Endothelial cell of umbilical vein (primary cell): ENCODE measurements at regions not wholly inside any gene's neighbourhood (a gene's known extent, or its start where the extent isn't known, plus 50 kb on each side); places are given as distances from the start of the nearest gene placed in this dataset.

ENCODE experiments used
- BruUV-seq: library from RNA; stranded (reverse); fragments of 400-500 nt; replicated peaks from 2 replicates; lab custom pipeline; 2021; lab: Mats Ljungman, UMichigan
- CTCF ChIA-PET: fragments of 300-600, 350-600 bp; sonication (Branson Sonifier 250); formaldehyde crosslinking; loops from one replicate; lab custom pipeline; 2021; ENCODE audit warnings: antibody characterized with exemption, inconsistent platforms; lab: Charles Lee
- POLR2A ChIA-PET: fragments of 300-600, 350-600 bp; sonication (Branson Sonifier 250); formaldehyde crosslinking; loops from one replicate; lab custom pipeline; 2021; ENCODE audit warnings: antibody characterized with exemption, inconsistent platforms; lab: Charles Lee
- DNase-seq: peaks from one replicate; pipeline ENCODE4 v3.0.0-alpha.2; 2011; ENCODE audit warnings: low read depth, low spot score
- FAIRE-seq: peaks from 2 replicates; lab custom pipeline; 2011; peaks lifted over from hg19 to GRCh38; lab: Jason Lieb, UNC
- H2AFZ ChIP-seq: 2 replicates; pipeline ENCODE4 v1.6.0; 2012; ENCODE audit warnings: low read depth, low read length, control low read depth, inconsistent platforms
- H3K27ac ChIP-seq: 2 replicates; pipeline ENCODE4 v1.5.1; 2011; ENCODE audit warnings: low read depth, mild to moderate bottlenecking, control low read depth, low read length, moderate library complexity; ENCODE audit not compliant: insufficient read depth
- H3K27me3 ChIP-seq, 2 experiments: 2 replicates each; pipeline versions ENCODE4 v1.6.0 to v1.6.1; 2011; ENCODE audit warnings: low read length in 2 of 2, mixed read lengths in 1 of 2; ENCODE audit not compliant: control insufficient read depth in 2 of 2, insufficient read depth in 2 of 2
- H3K36me3 ChIP-seq, 2 experiments: 2 replicates in 1 of 2; 3 replicates in 1 of 2; pipeline ENCODE4 v1.5.1; 2011; ENCODE audit warnings: low read length in 2 of 2, mild to moderate bottlenecking in 1 of 2, moderate library complexity in 1 of 2; ENCODE audit not compliant: control insufficient read depth in 2 of 2, insufficient read depth in 2 of 2; ENCODE audit errors: extremely low read depth in 1 of 2
- H3K4me1 ChIP-seq: 3 replicates; pipeline ENCODE4 v1.5.1; 2011; ENCODE audit warnings: mild to moderate bottlenecking, low read length; ENCODE audit not compliant: control insufficient read depth, insufficient read depth; ENCODE audit errors: extremely low read depth
- H3K4me2 ChIP-seq: 2 replicates; pipeline ENCODE4 v1.6.1; 2011; ENCODE audit warnings: low read length, control low read depth, mixed read lengths; ENCODE audit not compliant: insufficient read depth
- H3K4me3 ChIP-seq, 3 experiments: fragments of 200-600 bp in 1 of 3; sonication (generic), shearing (Covaris generic) in 1 of 3; replicated peaks in 1 of 3; 2 replicates each; pipeline ENCODE4 v1.5.1; 2011 to 2016; ENCODE audit warnings: control low read depth in 3 of 3, low read length in 3 of 3, mild to moderate bottlenecking in 2 of 3, inconsistent platforms in 1 of 3, low read depth in 1 of 3, moderate library complexity in 1 of 3; ENCODE audit not compliant: insufficient read depth in 1 of 3
- H3K79me2 ChIP-seq: 2 replicates; pipeline ENCODE4 v1.6.0; 2012; ENCODE audit warnings: low read length, inconsistent platforms; ENCODE audit not compliant: control insufficient read depth, insufficient read depth
- H3K9ac ChIP-seq: replicated peaks from 2 replicates; pipeline ENCODE3; 2011; ENCODE audit warnings: low read length, control low read depth; ENCODE audit not compliant: insufficient read depth; ENCODE audit errors: extremely low read depth
- H3K9me1 ChIP-seq: replicated peaks from 3 replicates; pipeline ENCODE4 v1.6.0; 2011; ENCODE audit warnings: mild to moderate bottlenecking, low read length; ENCODE audit not compliant: control insufficient read depth, insufficient read depth; ENCODE audit errors: extremely low read depth
- H3K9me3 ChIP-seq: replicated peaks from 2 replicates; pipeline ENCODE4 v1.5.1; 2012; ENCODE audit warnings: low read length, inconsistent platforms; ENCODE audit not compliant: control insufficient read depth, insufficient read depth
- H4K20me1 ChIP-seq: replicated peaks from 2 replicates; pipeline ENCODE3; 2011; ENCODE audit warnings: mild to moderate bottlenecking, low read length; ENCODE audit not compliant: control insufficient read depth, insufficient read depth; ENCODE audit errors: extremely low read depth
- CTCF ChIP-seq, 2 donors: IDR thresholded peaks; 1 replicate in 1 of 2; 2 replicates in 1 of 2; pipeline ENCODE4 v1.5.1; 2011; ENCODE audit warnings: low read length in 2 of 2, mild to moderate bottlenecking in 2 of 2, moderate library complexity in 2 of 2, control low read depth in 1 of 2, inconsistent platforms in 1 of 2, low read depth in 1 of 2; ENCODE audit not compliant: insufficient read depth in 1 of 2; ENCODE audit errors: extremely low read depth in 1 of 2
- EZH2 ChIP-seq: IDR thresholded peaks from 2 replicates; pipeline ENCODE4 v1.6.1; 2012; ENCODE audit warnings: borderline replicate concordance, low read depth, mild to moderate bottlenecking, moderate library complexity, low read length, inconsistent platforms; ENCODE audit not compliant: severe bottlenecking
- FOS ChIP-seq: IDR thresholded peaks from 2 replicates; pipeline ENCODE4 v1.6.1; 2011; ENCODE audit warnings: mild to moderate bottlenecking, low read length, moderate library complexity, borderline replicate concordance; ENCODE audit not compliant: insufficient read depth
- GATA2 ChIP-seq: IDR thresholded peaks from 2 replicates; pipeline ENCODE4 v1.7.0; 2011; ENCODE audit warnings: low read depth, mild to moderate bottlenecking, moderate library complexity, mixed read lengths, low read length; ENCODE audit not compliant: insufficient read length, insufficient read depth
- JUN ChIP-seq: IDR thresholded peaks from 2 replicates; pipeline ENCODE4 v1.6.1; 2011; ENCODE audit warnings: borderline replicate concordance, low read depth; ENCODE audit not compliant: insufficient read length, insufficient read depth
- MAX ChIP-seq: IDR thresholded peaks from 2 replicates; pipeline ENCODE4 v1.6.1; 2011; ENCODE audit not compliant: insufficient read depth, insufficient read length
- MYC ChIP-seq: IDR thresholded peaks from one replicate; pipeline ENCODE4 v1.6.1; 2011; ENCODE audit warnings: mild to moderate bottlenecking, low read depth, low read length
- POLR2A ChIP-seq: IDR thresholded peaks from 2 replicates; pipeline ENCODE4 v1.6.1; 2012; ENCODE audit warnings: low read depth, mild to moderate bottlenecking, control low read depth, low read length
- POLR2AphosphoS5 ChIP-seq: IDR thresholded peaks from 2 replicates; pipeline ENCODE4 v1.6.1; 2012; ENCODE audit warnings: low read depth, mild to moderate bottlenecking, control low read depth, low read length, moderate library complexity; ENCODE audit not compliant: insufficient read depth
- dilution Hi-C: fragments of 300-500 bp; cut with MboI; formaldehyde crosslinking; loops from one replicate; pipeline ENCODE4 v1.15.0; 2019; ENCODE audit warnings: low sequenced_read_pairs; ENCODE audit not compliant: extremely low pct_ligation_motif_present
- intact Hi-C: fragments of 100-400 bp; cut with micrococcal nuclease; formaldehyde crosslinking; loops from one replicate; pipeline ENCODE4 v1.10.0; 2022

DNA sequence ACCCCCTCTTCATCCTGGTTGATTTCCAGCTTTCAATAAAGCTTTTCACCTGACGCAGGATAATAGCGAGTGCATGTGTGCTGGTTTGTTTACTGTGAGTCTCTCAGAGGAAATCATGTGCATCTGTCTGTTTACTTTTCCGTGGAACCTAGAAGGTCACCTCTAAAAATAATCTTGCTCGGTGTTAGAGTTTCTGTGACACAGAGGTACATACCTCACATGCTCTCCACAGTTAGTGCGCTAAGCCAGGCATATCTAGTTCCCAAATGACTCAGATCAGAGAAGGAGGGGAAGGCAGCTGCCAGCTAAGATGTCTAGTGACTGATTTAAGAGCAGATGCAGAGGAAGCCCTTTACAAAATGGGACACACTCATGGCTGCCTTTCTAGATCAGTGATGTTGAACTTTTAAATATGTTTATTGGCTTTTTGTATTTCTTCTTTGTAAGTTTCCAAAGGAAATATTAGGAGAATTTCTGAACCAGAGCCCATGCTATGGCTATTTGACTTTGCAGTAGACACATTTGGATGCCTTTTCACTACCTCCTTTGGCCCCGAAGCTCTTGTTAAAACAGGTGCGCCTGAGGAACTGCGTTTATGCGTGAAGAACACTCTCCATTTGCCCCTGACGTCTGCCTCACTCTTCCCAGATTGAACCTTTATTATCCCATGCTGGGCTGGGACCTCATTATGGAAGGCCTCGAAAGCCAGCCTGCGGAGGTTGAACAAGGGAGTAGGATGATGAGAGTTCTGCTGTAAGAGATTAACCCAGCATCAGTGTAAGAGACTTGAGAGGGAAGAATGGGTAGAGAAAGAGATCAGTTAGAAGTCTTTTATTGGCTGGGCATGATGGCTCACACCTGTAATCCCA lies 145.6 kb downstream of the FAM161A start:
- Histone ChIP-seq H3K9ac (no peak overlapping the region), H3K4me2 (no peak overlapping the region), H3K27me3 (peaks cover 4 to 5% of the 10 kb centered on the region in 2 experiments), H3K4me1 (no peaks in the 10 kb centered on the region), H3K27ac (no peak overlapping the region), H3K9me1 (no peaks in the 10 kb centered on the region), H2AFZ (no peak overlapping the region), H3K9me3 (no peaks in the 10 kb centered on the region), H3K79me2 (no peaks in the 10 kb centered on the region), H3K36me3 (no peaks in the 10 kb centered on the region), H4K20me1 (no peaks in the 10 kb centered on the region), H3K4me3 (no peak overlapping the region)
- FAIRE-seq (no peak), DNase-seq (no peak)
- POLR2A ChIA-PET, result no interaction called here
- BruUV-seq, result no TSS peak
- intact Hi-C loops, result no loop called here
- dilution Hi-C loops, result no loop called here
- no peak for TF ChIP-seq MAX
- no peak for TF ChIP-seq FOS
- TF ChIP-seq MYC, result no peak
- TF ChIP-seq GATA2, result no peak
- no peak for TF ChIP-seq EZH2
- no peak for TF ChIP-seq JUN
- no peak for TF ChIP-seq POLR2A
- no peak for TF ChIP-seq POLR2AphosphoS5
- no peak for TF ChIP-seq CTCF (IDR thresholded peaks at IDR 0.05; ENCODE audit: extremely low read depth in 1 of 2, insufficient read depth in 1 of 2, low read depth in 1 of 2, low read length in 2 of 2)
- CTCF ChIA-PET, result interaction anchor here (3.8 kb wide), 1 partner anchor 10 kb away, joined by 11 read pairs; no protein-coding TSS in a partner anchor
